Lower lobe of right lung (tissue), 2 donors: ENCODE measurements at regions not wholly inside any gene's neighbourhood (a gene's known extent, or its start where the extent isn't known, plus 50 kb on each side); places are given as distances from the start of the nearest gene placed in this dataset.

ENCODE experiments used
- ATAC-seq, 2 donors: fragments of 200-7000 bp; cut with Tn5 transposase; one replicate each; pipeline ENCODE4 v1.9.1; 2020 to 2022; ENCODE audit warnings: mild to moderate bottlenecking in 2 of 2, moderate library complexity in 2 of 2
- DNase-seq: peaks from one replicate; pipeline ENCODE4 v3.0.0-alpha.2; 2020
- H3K27ac ChIP-seq: fragments of 200-600 bp; one replicate; pipeline ENCODE4 v1.8.0; 2022
- H3K27me3 ChIP-seq: fragments of 200-600 bp; one replicate; pipeline ENCODE4 v1.8.0; 2022; ENCODE audit warnings: low read depth
- H3K36me3 ChIP-seq: fragments of 200-600 bp; one replicate; pipeline ENCODE4 v1.8.0; 2022; ENCODE audit warnings: mild to moderate bottlenecking
- H3K4me1 ChIP-seq: fragments of 200-600 bp; one replicate; pipeline ENCODE4 v1.8.0; 2022
- H3K4me3 ChIP-seq: fragments of 200-600 bp; one replicate; pipeline ENCODE4 v1.8.0; 2022; ENCODE audit warnings: mild to moderate bottlenecking
- H3K9me3 ChIP-seq: fragments of 200-600 bp; one replicate; pipeline ENCODE4 v1.8.0; 2022
- CTCF ChIP-seq: fragments of 200-600 bp; IDR thresholded peaks from one replicate; pipeline ENCODE4 v1.8.0; 2022; ENCODE audit warnings: antibody characterized with exemption, mild to moderate bottlenecking
- intact Hi-C: fragments of 100-400 bp; cut with DNase I; formaldehyde crosslinking; loops from one replicate; pipeline ENCODE4 v1.11.0; 2022
- donor health status: DM: no; HTN: yes; CAD: no; lungs with severe emphysema.

GRCh38 chr4:176436293-176436973 lies 116.7 kb downstream of the SPCS3 start:
- Histone ChIP-seq H3K27me3 (no peaks in the 10 kb centered on the region), H3K27ac (no peak overlapping the region), H3K36me3 (no peaks in the 10 kb centered on the region), H3K4me1 (no peaks in the 10 kb centered on the region), H3K9me3 (no peaks in the 10 kb centered on the region), H3K4me3 (no peak overlapping the region)
- ATAC-seq (no peak), DNase-seq (no peak)
- no peak for TF ChIP-seq CTCF
- intact Hi-C loops = no loop called here

- Histone ChIP-seq H3K27ac (no peak overlapping the region), H3K36me3 (no peaks in the 10 kb centered on the region), H3K4me3 (no peak overlapping the region), H3K27me3 (no peaks in the 10 kb centered on the region), H3K4me1 (no peaks in the 10 kb centered on the region), H3K9me3 (no peaks in the 10 kb centered on the region)
- intact Hi-C loops = no loop called here
- no peak for TF ChIP-seq CTCF
- DNase-seq = no peak
- no peak for ATAC-seq
Measured at GRCh38 chr4:176437756-176438155, 118.0 kb downstream of the SPCS3 start.

GRCh38 chr4:176438401-176438800 lies 118.6 kb downstream of the SPCS3 start:
- intact Hi-C loops = no loop called here
- Histone ChIP-seq H3K36me3 (no peaks in the 10 kb centered on the region), H3K27ac (no peak overlapping the region), H3K27me3 (no peaks in the 10 kb centered on the region), H3K9me3 (no peaks in the 10 kb centered on the region), H3K4me3 (no peak overlapping the region), H3K4me1 (no peaks in the 10 kb centered on the region)
- no peak for ATAC-seq
- DNase-seq = no peak
- no peak for TF ChIP-seq CTCF

GRCh38 chr4:176439611-176440010 lies 119.8 kb downstream of the SPCS3 start:
- H3K4me1 ChIP-seq = no peaks in the 10 kb centered on the region
- H3K36me3 ChIP-seq = no peaks in the 10 kb centered on the region
- H3K4me3 ChIP-seq = no peak overlapping the region
- TF ChIP-seq CTCF = no peak
- intact Hi-C loops = no loop called here
- H3K27me3 ChIP-seq = no peaks in the 10 kb centered on the region
- no peaks in the 10 kb centered on the region for H3K9me3 ChIP-seq
- DNase-seq (no peak), ATAC-seq (no peak)
- no peak overlapping the region for H3K27ac ChIP-seq

GRCh38 chr4:176440698-176441097 lies 120.9 kb downstream of the SPCS3 start:
- H3K27me3 ChIP-seq = no peaks in the 10 kb centered on the region
- ATAC-seq = no peak
- no peaks in the 10 kb centered on the region for H3K9me3 ChIP-seq
- no peak for DNase-seq
- intact Hi-C loops = no loop called here
- TF ChIP-seq CTCF = no peak
- H3K4me1 ChIP-seq = no peaks in the 10 kb centered on the region
- H3K27ac ChIP-seq = no peak overlapping the region
- no peaks in the 10 kb centered on the region for H3K36me3 ChIP-seq
- H3K4me3 ChIP-seq = no peak overlapping the region
